HCT116 (cell line): ENCODE measurements at regions not wholly inside any gene's neighbourhood (a gene's known extent, or its start where the extent isn't known, plus 50 kb on each side); places are given as distances from the start of the nearest gene placed in this dataset.

ENCODE experiments used
- ATAC-seq: fragments of 200-7000 bp; cut with Tn5 transposase; 2 replicates; pipeline ENCODE4 v1.9.1; 2020; ENCODE audit warnings: mild to moderate bottlenecking, moderate library complexity
- BruUV-seq: library from RNA; stranded (reverse); fragments of 400-500 nt; replicated peaks from 2 replicates; lab custom pipeline; 2021; lab: Mats Ljungman, UMichigan
- CTCF ChIA-PET: fragments of 300-600 bp; sonication (Branson Sonifier 250); formaldehyde crosslinking; loops from one replicate; lab custom pipeline; 2021; ENCODE audit warnings: antibody characterized with exemption; lab: Charles Lee
- POLR2A ChIA-PET: fragments of 300-600, 350-600 bp; sonication (Branson Sonifier 250); formaldehyde crosslinking; loops from one replicate; lab custom pipeline; 2021; ENCODE audit warnings: antibody characterized with exemption; lab: Charles Lee
- RAD21 ChIA-PET, 2 experiments: fragments of 300-600 bp; sonication (Branson Sonifier 250); formaldehyde crosslinking; loops; one replicate each; lab custom pipeline; 2023; ENCODE audit warnings: low total read pairs in 2 of 2; ENCODE audit not compliant: uncharacterized antibody in 2 of 2, unreplicated experiment in 2 of 2, low non-redundant PET in 1 of 2; lab: Charles Lee
- DNase-seq: peaks from one replicate; pipeline ENCODE4 v3.0.0-alpha.2; 2010; ENCODE audit warnings: low read depth, low spot score
- H2AFZ ChIP-seq: fragments of 200-600 bp; shearing (Covaris generic), sonication (generic); 2 replicates; pipeline ENCODE4 v1.6.1; 2017; ENCODE audit warnings: low read depth, mixed run types, mixed read lengths, antibody characterized with exemption, low read length; ENCODE audit not compliant: poor library complexity, severe bottlenecking
- H3K27ac ChIP-seq: 2 replicates; pipeline ENCODE4 v1.5.1; 2012; ENCODE audit warnings: low read depth, low read length
- H3K27me3 ChIP-seq: fragments of 200-600 bp; sonication (generic); 2 replicates; pipeline ENCODE4 v1.6.1; 2016; ENCODE audit warnings: mixed run types, low read length, mixed read lengths; ENCODE audit not compliant: insufficient read depth
- H3K36me3 ChIP-seq, 2 experiments: fragments of 200-500 bp in 1 of 2; fragments of 200-600 bp in 1 of 2; sonication (Bioruptor generic) in 1 of 2; sonication (generic) in 1 of 2; 2 replicates each; pipeline versions ENCODE4 v1.5.1 to v1.6.1; 2014 to 2016; ENCODE audit warnings: low read length in 2 of 2, inconsistent platforms in 1 of 2, mixed read lengths in 1 of 2, mixed run types in 1 of 2; ENCODE audit not compliant: insufficient read depth in 2 of 2, control insufficient read depth in 1 of 2
- H3K4me1 ChIP-seq, 2 experiments: fragments of 200-600 bp in 1 of 2; sonication (generic) in 1 of 2; 2 replicates each; pipeline versions ENCODE4 v1.5.1 to v1.6.1; 2012 to 2017; ENCODE audit warnings: low read length in 2 of 2, inconsistent platforms in 1 of 2, mild to moderate bottlenecking in 1 of 2, mixed read lengths in 1 of 2, mixed run types in 1 of 2, moderate library complexity in 1 of 2; ENCODE audit not compliant: insufficient read depth in 2 of 2, control insufficient read depth in 1 of 2
- H3K4me2 ChIP-seq: fragments of 200-600 bp; sonication (generic); 2 replicates; pipeline ENCODE4 v1.6.1; 2017; ENCODE audit warnings: mixed run types, low read length, mixed read lengths
- H3K4me3 ChIP-seq, 2 experiments: fragments of 200-600 bp in 1 of 2; sonication (generic) in 1 of 2; replicated peaks in 1 of 2; 2 replicates each; pipeline ENCODE4 v1.5.1; 2011 to 2016; ENCODE audit warnings: low read length in 2 of 2, control low read depth in 1 of 2, low read depth in 1 of 2, mild to moderate bottlenecking in 1 of 2, mixed read lengths in 1 of 2, mixed run types in 1 of 2
- H3K79me2 ChIP-seq: fragments of 200-600 bp; sonication (generic); 2 replicates; pipeline ENCODE4 v1.6.1; 2017; ENCODE audit warnings: mild to moderate bottlenecking, mixed run types, low read length, moderate library complexity, mixed read lengths; ENCODE audit not compliant: insufficient read depth
- H3K9ac ChIP-seq: fragments of 200-600 bp; sonication (generic); 2 replicates; pipeline ENCODE4 v1.6.1; 2016; ENCODE audit warnings: low read length, mixed read lengths
- H3K9me2 ChIP-seq: fragments of 200-600 bp; sonication (generic), shearing (Covaris generic); 2 replicates; pipeline ENCODE4 v1.6.1; 2017; ENCODE audit warnings: mixed run types, mild to moderate bottlenecking, moderate library complexity; ENCODE audit not compliant: insufficient read depth
- H3K9me3 ChIP-seq, 2 experiments: fragments of 200-500 bp in 1 of 2; fragments of 200-600 bp in 1 of 2; sonication (Bioruptor generic) in 1 of 2; sonication (generic) in 1 of 2; 2 replicates each; pipeline ENCODE4 v1.6.1; 2014 to 2017; ENCODE audit warnings: low read length in 2 of 2, mixed read lengths in 2 of 2, inconsistent platforms in 1 of 2, low read depth in 1 of 2, mild to moderate bottlenecking in 1 of 2, mixed run types in 1 of 2, moderate library complexity in 1 of 2; ENCODE audit not compliant: control insufficient read depth in 1 of 2, insufficient read depth in 1 of 2
- H4K20me1 ChIP-seq: fragments of 200-600 bp; sonication (generic), shearing (Covaris generic); 2 replicates; pipeline ENCODE4 v1.6.1; 2017; ENCODE audit warnings: mixed run types, mild to moderate bottlenecking, moderate library complexity; ENCODE audit not compliant: insufficient read depth
- CEBPB ChIP-seq: IDR thresholded peaks from 2 replicates; pipeline ENCODE4 v1.6.1; 2012; ENCODE audit warnings: low read depth
- EZH2 ChIP-seq: fragments of 200-600 bp; sonication (generic); IDR thresholded peaks from 2 replicates; pipeline ENCODE4 v1.6.1; 2017; ENCODE audit warnings: antibody characterized with exemption, mixed run types
- EZH2phosphoT487 ChIP-seq: fragments of 200-600 bp; IDR thresholded peaks from 2 replicates; pipeline ENCODE4 v1.6.1; 2018; ENCODE audit warnings: antibody characterized with exemption, borderline replicate concordance
- FOSL1 ChIP-seq: IDR thresholded peaks from 2 replicates; pipeline ENCODE4 v1.6.1; 2012; ENCODE audit warnings: low read depth
- JUND ChIP-seq: IDR thresholded peaks from 2 replicates; pipeline ENCODE4 v1.6.1; 2012
- POLR2AphosphoS5 ChIP-seq: IDR thresholded peaks from 2 replicates; pipeline ENCODE4 v1.6.1; 2011; ENCODE audit warnings: mild to moderate bottlenecking, low read depth, low read length, moderate library complexity
- TCF7L2 ChIP-seq: IDR thresholded peaks from 2 replicates; pipeline ENCODE4 v1.7.0; 2011; ENCODE audit warnings: borderline replicate concordance, inconsistent platforms; ENCODE audit not compliant: insufficient read depth, insufficient read length; ENCODE audit errors: extremely low read depth
- ZFX ChIP-seq: fragments of 450-650 bp; IDR thresholded peaks from 2 replicates; pipeline ENCODE4 v1.6.1; 2017
- ZNF274 ChIP-seq: fragments of 200-500 bp; sonication (Bioruptor generic); IDR thresholded peaks from 2 replicates; pipeline ENCODE4 v1.6.1; 2014; ENCODE audit warnings: mild to moderate bottlenecking, low read depth, low read length, inconsistent platforms
- intact Hi-C: fragments of 100-400 bp; cut with micrococcal nuclease; formaldehyde crosslinking; loops from 2 replicates; pipeline ENCODE4 v1.10.0; 2022
- TF ChIP-seq, protein P1 (sequence below): IDR thresholded peaks from 2 replicates; pipeline ENCODE4 v1.6.1; 2011; ENCODE audit warnings: mild to moderate bottlenecking, low read length, moderate library complexity; ENCODE audit not compliant: insufficient replicate concordance; ENCODE audit errors: extremely low read depth
- TF ChIP-seq, protein P2 (sequence below), 3 experiments: fragments of 200-600 bp in 1 of 3; sonication (generic) in 1 of 3; IDR thresholded peaks in 2 of 3; conservative IDR thresholded peaks in 1 of 3; 2 replicates each; pipeline ENCODE4 v1.5.1; 2012 to 2017; ENCODE audit warnings: low read depth in 2 of 3, low read length in 2 of 3, antibody characterized with exemption in 1 of 3, borderline replicate concordance in 1 of 3, control low read depth in 1 of 3, mild to moderate bottlenecking in 1 of 3, mixed read lengths in 1 of 3, mixed run types in 1 of 3, moderate library complexity in 1 of 3; ENCODE audit not compliant: insufficient read depth in 1 of 3
- TF ChIP-seq, protein P3 (sequence below): IDR thresholded peaks from 2 replicates; pipeline ENCODE4 v1.6.1; 2012
- TF ChIP-seq, protein P4 (sequence below): IDR thresholded peaks from 2 replicates; pipeline ENCODE4 v1.6.1; 2012; ENCODE audit warnings: low read depth
- TF ChIP-seq, protein P5 (sequence below): IDR thresholded peaks from 2 replicates; pipeline ENCODE4 v1.6.1; 2012

DNA sequence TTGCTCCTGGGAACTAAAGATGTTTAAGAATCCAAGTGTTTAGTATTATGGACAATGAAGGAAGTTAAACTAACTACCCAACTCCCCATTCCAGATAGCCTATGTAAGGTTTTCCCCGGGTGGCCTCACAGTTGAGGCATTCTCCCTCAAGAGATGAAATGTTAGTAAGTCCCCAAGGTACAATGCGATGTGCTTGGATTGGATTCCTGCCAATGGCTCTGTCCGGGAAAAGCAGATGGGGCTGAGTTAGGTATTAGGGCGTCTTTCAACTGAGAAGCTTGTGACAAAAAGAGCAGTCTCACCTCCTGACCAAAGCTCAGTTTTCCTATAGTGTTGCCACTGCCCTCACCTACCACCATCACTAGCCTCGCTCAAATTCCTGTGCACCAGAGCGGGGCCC, 64.8 kb upstream of the E2F7 start:
- H3K36me3 ChIP-seq = no peaks in the 10 kb centered on the region
- no peaks in the 10 kb centered on the region for H3K4me1 ChIP-seq
- H3K27me3 ChIP-seq = no peaks in the 10 kb centered on the region
- DNase-seq = no peak
- no peaks in the 10 kb centered on the region for H4K20me1 ChIP-seq
- no peak overlapping the region for H3K9ac ChIP-seq
- no peaks in the 10 kb centered on the region for H3K79me2 ChIP-seq
- no peak overlapping the region for H3K4me2 ChIP-seq
- H3K27ac ChIP-seq = no peak overlapping the region
- H3K9me2 ChIP-seq = no peaks in the 10 kb centered on the region
- no peaks in the 10 kb centered on the region for H3K9me3 ChIP-seq
- ChIA-PET CTCF (no interaction called here), POLR2A (no interaction called here), RAD21 (no interaction called here)
- H3K4me3 ChIP-seq = no peak overlapping the region
- TF ChIP-seq, protein P1, sequence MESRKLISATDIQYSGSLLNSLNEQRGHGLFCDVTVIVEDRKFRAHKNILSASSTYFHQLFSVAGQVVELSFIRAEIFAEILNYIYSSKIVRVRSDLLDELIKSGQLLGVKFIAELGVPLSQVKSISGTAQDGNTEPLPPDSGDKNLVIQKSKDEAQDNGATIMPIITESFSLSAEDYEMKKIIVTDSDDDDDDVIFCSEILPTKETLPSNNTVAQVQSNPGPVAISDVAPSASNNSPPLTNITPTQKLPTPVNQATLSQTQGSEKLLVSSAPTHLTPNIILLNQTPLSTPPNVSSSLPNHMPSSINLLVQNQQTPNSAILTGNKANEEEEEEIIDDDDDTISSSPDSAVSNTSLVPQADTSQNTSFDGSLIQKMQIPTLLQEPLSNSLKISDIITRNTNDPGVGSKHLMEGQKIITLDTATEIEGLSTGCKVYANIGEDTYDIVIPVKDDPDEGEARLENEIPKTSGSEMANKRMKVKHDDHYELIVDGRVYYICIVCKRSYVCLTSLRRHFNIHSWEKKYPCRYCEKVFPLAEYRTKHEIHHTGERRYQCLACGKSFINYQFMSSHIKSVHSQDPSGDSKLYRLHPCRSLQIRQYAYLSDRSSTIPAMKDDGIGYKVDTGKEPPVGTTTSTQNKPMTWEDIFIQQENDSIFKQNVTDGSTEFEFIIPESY = no peak
- TF ChIP-seq EZH2phosphoT487 = no peak
- no peak for TF ChIP-seq FOSL1
- TF ChIP-seq POLR2AphosphoS5 = no peak
- TF ChIP-seq ZNF274 = no peak
- TF ChIP-seq, protein P2, sequence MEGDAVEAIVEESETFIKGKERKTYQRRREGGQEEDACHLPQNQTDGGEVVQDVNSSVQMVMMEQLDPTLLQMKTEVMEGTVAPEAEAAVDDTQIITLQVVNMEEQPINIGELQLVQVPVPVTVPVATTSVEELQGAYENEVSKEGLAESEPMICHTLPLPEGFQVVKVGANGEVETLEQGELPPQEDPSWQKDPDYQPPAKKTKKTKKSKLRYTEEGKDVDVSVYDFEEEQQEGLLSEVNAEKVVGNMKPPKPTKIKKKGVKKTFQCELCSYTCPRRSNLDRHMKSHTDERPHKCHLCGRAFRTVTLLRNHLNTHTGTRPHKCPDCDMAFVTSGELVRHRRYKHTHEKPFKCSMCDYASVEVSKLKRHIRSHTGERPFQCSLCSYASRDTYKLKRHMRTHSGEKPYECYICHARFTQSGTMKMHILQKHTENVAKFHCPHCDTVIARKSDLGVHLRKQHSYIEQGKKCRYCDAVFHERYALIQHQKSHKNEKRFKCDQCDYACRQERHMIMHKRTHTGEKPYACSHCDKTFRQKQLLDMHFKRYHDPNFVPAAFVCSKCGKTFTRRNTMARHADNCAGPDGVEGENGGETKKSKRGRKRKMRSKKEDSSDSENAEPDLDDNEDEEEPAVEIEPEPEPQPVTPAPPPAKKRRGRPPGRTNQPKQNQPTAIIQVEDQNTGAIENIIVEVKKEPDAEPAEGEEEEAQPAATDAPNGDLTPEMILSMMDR (IDR thresholded peaks at IDR 0.05 in 2 of 3, conservative IDR thresholded peaks at IDR 0.05 in 1 of 3; ENCODE audit: borderline replicate concordance in 1 of 3, insufficient read depth in 1 of 3, low read depth in 2 of 3, low read length in 2 of 3) = no peak
- no peak for TF ChIP-seq CEBPB
- TF ChIP-seq, protein P3, sequence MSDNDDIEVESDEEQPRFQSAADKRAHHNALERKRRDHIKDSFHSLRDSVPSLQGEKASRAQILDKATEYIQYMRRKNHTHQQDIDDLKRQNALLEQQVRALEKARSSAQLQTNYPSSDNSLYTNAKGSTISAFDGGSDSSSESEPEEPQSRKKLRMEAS = no peak
- no peak for TF ChIP-seq EZH2
- no peak for TF ChIP-seq ZFX
- TF ChIP-seq, protein P4, sequence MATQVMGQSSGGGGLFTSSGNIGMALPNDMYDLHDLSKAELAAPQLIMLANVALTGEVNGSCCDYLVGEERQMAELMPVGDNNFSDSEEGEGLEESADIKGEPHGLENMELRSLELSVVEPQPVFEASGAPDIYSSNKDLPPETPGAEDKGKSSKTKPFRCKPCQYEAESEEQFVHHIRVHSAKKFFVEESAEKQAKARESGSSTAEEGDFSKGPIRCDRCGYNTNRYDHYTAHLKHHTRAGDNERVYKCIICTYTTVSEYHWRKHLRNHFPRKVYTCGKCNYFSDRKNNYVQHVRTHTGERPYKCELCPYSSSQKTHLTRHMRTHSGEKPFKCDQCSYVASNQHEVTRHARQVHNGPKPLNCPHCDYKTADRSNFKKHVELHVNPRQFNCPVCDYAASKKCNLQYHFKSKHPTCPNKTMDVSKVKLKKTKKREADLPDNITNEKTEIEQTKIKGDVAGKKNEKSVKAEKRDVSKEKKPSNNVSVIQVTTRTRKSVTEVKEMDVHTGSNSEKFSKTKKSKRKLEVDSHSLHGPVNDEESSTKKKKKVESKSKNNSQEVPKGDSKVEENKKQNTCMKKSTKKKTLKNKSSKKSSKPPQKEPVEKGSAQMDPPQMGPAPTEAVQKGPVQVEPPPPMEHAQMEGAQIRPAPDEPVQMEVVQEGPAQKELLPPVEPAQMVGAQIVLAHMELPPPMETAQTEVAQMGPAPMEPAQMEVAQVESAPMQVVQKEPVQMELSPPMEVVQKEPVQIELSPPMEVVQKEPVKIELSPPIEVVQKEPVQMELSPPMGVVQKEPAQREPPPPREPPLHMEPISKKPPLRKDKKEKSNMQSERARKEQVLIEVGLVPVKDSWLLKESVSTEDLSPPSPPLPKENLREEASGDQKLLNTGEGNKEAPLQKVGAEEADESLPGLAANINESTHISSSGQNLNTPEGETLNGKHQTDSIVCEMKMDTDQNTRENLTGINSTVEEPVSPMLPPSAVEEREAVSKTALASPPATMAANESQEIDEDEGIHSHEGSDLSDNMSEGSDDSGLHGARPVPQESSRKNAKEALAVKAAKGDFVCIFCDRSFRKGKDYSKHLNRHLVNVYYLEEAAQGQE = no peak
- no peak for TF ChIP-seq JUND
- TF ChIP-seq, protein P5, sequence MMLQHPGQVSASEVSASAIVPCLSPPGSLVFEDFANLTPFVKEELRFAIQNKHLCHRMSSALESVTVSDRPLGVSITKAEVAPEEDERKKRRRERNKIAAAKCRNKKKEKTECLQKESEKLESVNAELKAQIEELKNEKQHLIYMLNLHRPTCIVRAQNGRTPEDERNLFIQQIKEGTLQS = no peak
- no peak for TF ChIP-seq TCF7L2
- BruUV-seq = no TSS peak
- intact Hi-C loops = no loop called here
- ATAC-seq = no peak
- no peak overlapping the region for H2AFZ ChIP-seq
